PC-3 (cell line): ENCODE measurements at regions not wholly inside any gene's neighbourhood (a gene's known extent, or its start where the extent isn't known, plus 50 kb on each side); places are given as distances from the start of the nearest gene placed in this dataset.
A peak's percentile ranks its signal among the peaks of the same experiment; 100 is the strongest.

Source experiments
- ATAC-seq: fragments of 200-7000 bp; cut with Tn5 transposase; 2 replicates; pipeline ENCODE4 v1.9.1; 2020; ENCODE audit warnings: mild to moderate bottlenecking, moderate library complexity
- BruUV-seq: library from RNA; stranded (reverse); fragments of 400-500 nt; replicated peaks from 2 replicates; lab custom pipeline; 2021; lab: Mats Ljungman, UMichigan
- CTCF ChIA-PET: fragments of 300-600 bp; sonication (Branson Sonifier 250); formaldehyde crosslinking; loops from one replicate; lab custom pipeline; 2022; ENCODE audit warnings: antibody characterized with exemption; lab: Charles Lee
- POLR2A ChIA-PET: fragments of 300-600 bp; sonication (Branson Sonifier 250); formaldehyde crosslinking; loops from one replicate; lab custom pipeline; 2022; ENCODE audit warnings: antibody characterized with exemption; ENCODE audit not compliant: unreplicated experiment; lab: Charles Lee
- DNase-seq: peaks from one replicate; pipeline ENCODE4 v3.0.0-alpha.2; 2015
- H2AFZ ChIP-seq: fragments of 300-600 bp; sonication (generic); 2 replicates; pipeline ENCODE4 v1.6.0; 2016; ENCODE audit warnings: antibody characterized with exemption, low read length
- H3F3A ChIP-seq: fragments of 300-600 bp; sonication (generic); one replicate; pipeline ENCODE4 v1.6.0; 2017; ENCODE audit warnings: antibody characterized with exemption, low read length, control low read depth, mild to moderate bottlenecking; ENCODE audit not compliant: unreplicated experiment
- H3K27ac ChIP-seq: fragments of 300-600 bp; sonication (generic); 2 replicates; pipeline ENCODE4 v1.5.1; 2016; ENCODE audit warnings: mild to moderate bottlenecking, low read length
- H3K27me3 ChIP-seq: fragments of 300-600 bp; sonication (generic); 2 replicates; pipeline ENCODE4 v1.6.1; 2016; ENCODE audit warnings: low read length, mixed read lengths
- H3K36me3 ChIP-seq: fragments of 300-600 bp; sonication (generic); 2 replicates; pipeline ENCODE4 v1.6.1; 2016; ENCODE audit warnings: low read depth, mixed run types, low read length, mixed read lengths
- H3K4me1 ChIP-seq: fragments of 300-600 bp; sonication (generic); 2 replicates; pipeline ENCODE4 v1.5.1; 2016; ENCODE audit warnings: low read length; ENCODE audit not compliant: insufficient read depth
- H3K4me2 ChIP-seq: fragments of 300-600 bp; sonication (generic); 2 replicates; pipeline ENCODE4 v1.6.0; 2016; ENCODE audit warnings: low read length
- H3K4me3 ChIP-seq: fragments of 300-600 bp; sonication (generic); 2 replicates; pipeline ENCODE4 v1.5.1; 2016; ENCODE audit warnings: mild to moderate bottlenecking, low read length, mixed read lengths
- H3K79me2 ChIP-seq: fragments of 300-600 bp; sonication (generic); 2 replicates; pipeline ENCODE4 v1.6.1; 2017; ENCODE audit warnings: low read length, mixed read lengths
- H3K9ac ChIP-seq: fragments of 300-600 bp; sonication (generic); 2 replicates; pipeline ENCODE4 v1.6.0; 2016; ENCODE audit warnings: mild to moderate bottlenecking, low read length
- H3K9me2 ChIP-seq: fragments of 300-600 bp; sonication (generic); replicated peaks from 2 replicates; pipeline ENCODE4 v1.6.1; 2016; ENCODE audit warnings: mixed run types, low read length, mixed read lengths
- H3K9me3 ChIP-seq: fragments of 300-600 bp; sonication (generic); 2 replicates; pipeline ENCODE4 v1.6.1; 2016; ENCODE audit warnings: low read length, mixed read lengths
- H4K20me1 ChIP-seq: fragments of 300-600 bp; sonication (generic); 2 replicates; pipeline ENCODE4 v1.6.1; 2016; ENCODE audit warnings: low read length, mixed read lengths
- CTCF ChIP-seq: fragments of 300-600 bp; sonication (generic); conservative IDR thresholded peaks from 2 replicates; pipeline ENCODE4 v1.5.1; 2017; ENCODE audit warnings: antibody characterized with exemption, low read depth, mild to moderate bottlenecking, low read length
- EZH2 ChIP-seq: fragments of 300-600 bp; sonication (generic); IDR thresholded peaks from one replicate; pipeline ENCODE4 v1.6.1; 2017; ENCODE audit warnings: antibody characterized with exemption, mild to moderate bottlenecking, low read length; ENCODE audit not compliant: unreplicated experiment
- EZH2phosphoT487 ChIP-seq: fragments of 300-600 bp; sonication (generic); IDR thresholded peaks from 2 replicates; pipeline ENCODE4 v1.6.1; 2018; ENCODE audit warnings: mild to moderate bottlenecking, antibody characterized with exemption, low read length, borderline replicate concordance
- intact Hi-C: fragments of 100-400 bp; cut with micrococcal nuclease; formaldehyde crosslinking; loops from 2 replicates; pipeline ENCODE4 v1.9.0; 2023

DNA sequence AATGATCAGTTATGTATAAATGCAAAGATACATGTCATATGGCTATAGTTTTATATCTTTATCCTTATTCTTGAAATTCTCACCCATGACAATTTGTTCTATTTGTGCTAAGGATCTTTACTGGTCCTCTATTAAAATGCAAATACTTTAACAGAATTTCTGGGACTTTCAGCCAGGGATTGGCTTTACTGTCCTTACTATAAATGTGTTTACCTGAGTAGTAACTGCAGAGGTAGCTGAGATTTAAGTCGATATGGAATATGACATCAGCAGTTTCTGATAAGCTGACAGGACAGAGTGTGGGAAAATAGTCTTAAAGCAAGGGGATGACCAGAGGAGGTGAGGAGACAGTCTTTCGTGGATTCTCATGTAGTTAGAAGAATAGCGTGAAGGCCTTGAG lies 206.4 kb downstream of the DIO2 start:
- Histone ChIP-seq H3K4me3 (no peak overlapping the region), H3K4me1 (peaks cover 18% of the 10 kb centered on the region), H3K9me3 (no peaks in the 10 kb centered on the region), H4K20me1 (no peaks in the 10 kb centered on the region), H3K36me3 (no peaks in the 10 kb centered on the region), H3K27ac (no peak overlapping the region), H3K9me2 (no peaks in the 10 kb centered on the region), H3K79me2 (no peaks in the 10 kb centered on the region), H3K9ac (no peak overlapping the region), H2AFZ (no peak overlapping the region), H3K27me3 (no peaks in the 10 kb centered on the region), H3K4me2 (no peak overlapping the region), H3F3A (no peaks in the 10 kb centered on the region)
- TF ChIP-seq EZH2 (no peak), CTCF (no peak), EZH2phosphoT487 (no peak)
- CTCF ChIA-PET, result no interaction called here
- DNase-seq, result no peak
- no TSS peak for BruUV-seq
- intact Hi-C loops, result loop anchor here (10.0 kb wide), 1 partner anchor 730 kb away; no protein-coding TSS in a partner anchor
- no peak for ATAC-seq
- POLR2A ChIA-PET, result no interaction called here

- Histone ChIP-seq H3K9me3 (no peaks in the 10 kb centered on the region), H2AFZ (0 out of 2 replicates have a peak overlapping the region, but pooled peaks have one; percentile 13), H3K9me2 (no peaks in the 10 kb centered on the region), H3K27ac (peak overlapping the region; percentile 73), H3K36me3 (no peaks in the 10 kb centered on the region), H3K4me1 (peaks cover 19% of the 10 kb centered on the region), H3F3A (no peaks in the 10 kb centered on the region), H3K79me2 (no peaks in the 10 kb centered on the region), H3K27me3 (no peaks in the 10 kb centered on the region), H4K20me1 (no peaks in the 10 kb centered on the region), H3K4me2 (peak overlapping the region; percentile 56), H3K9ac (no peak overlapping the region), H3K4me3 (no peak overlapping the region; the same call in 1 of the 2 replicates)
- intact Hi-C loops, result loop anchor here (1.0 to 10.0 kb wide), 2 partner anchors 32 to 728 kb away; no protein-coding TSS in a partner anchor
- ChIA-PET POLR2A (no interaction called here), CTCF (no interaction called here)
- TF ChIP-seq EZH2phosphoT487 (no peak), CTCF (no peak), EZH2 (no peak)
- no TSS peak for BruUV-seq
- DNase-seq (peak; percentile 89), ATAC-seq (peak; percentile 90)
Measured at GRCh38 chr14:80003138-80003537, 208.2 kb downstream of the DIO2 start.

DNA sequence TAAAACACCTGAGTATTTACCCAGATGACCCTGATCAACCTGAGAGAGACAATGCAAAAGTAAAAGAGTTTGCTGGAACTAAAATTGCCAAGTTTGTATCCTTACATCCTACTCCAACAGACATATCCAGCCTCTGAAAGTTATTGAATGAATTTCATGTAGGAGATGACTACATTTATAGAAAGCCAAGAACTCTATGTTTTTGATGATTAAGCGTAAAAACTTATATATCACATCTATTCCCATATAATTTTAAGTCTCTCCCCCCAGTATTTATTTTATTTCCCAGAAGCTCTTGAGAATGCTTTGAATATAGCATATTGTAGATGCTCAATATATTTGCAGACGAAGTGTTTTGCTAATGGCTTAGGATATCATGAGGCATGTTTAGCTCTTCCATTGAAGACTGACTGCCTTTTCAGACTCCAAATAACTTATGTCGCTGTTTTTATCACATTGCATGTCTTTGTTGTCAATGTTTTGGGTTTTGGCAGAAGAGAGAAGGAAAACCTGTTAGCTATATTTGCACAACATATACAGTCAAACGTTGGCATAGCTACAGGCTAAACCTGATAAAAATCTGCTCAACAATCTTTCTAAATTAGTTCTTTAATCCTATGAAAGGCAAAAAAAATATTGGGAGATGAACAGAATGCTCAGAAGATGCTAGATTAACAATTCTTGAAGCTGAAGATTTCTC lies 213.6 kb downstream of the DIO2 start:
- Histone ChIP-seq H3K27ac (no peak overlapping the region), H3K4me2 (no peak overlapping the region), H3K79me2 (no peaks in the 10 kb centered on the region), H3K9ac (no peak overlapping the region), H3F3A (no peaks in the 10 kb centered on the region), H3K27me3 (no peaks in the 10 kb centered on the region), H2AFZ (no peak overlapping the region), H3K9me2 (no peaks in the 10 kb centered on the region), H3K4me3 (no peak overlapping the region), H4K20me1 (no peaks in the 10 kb centered on the region), H3K4me1 (peaks cover 10% of the 10 kb centered on the region), H3K36me3 (no peaks in the 10 kb centered on the region), H3K9me3 (no peaks in the 10 kb centered on the region)
- BruUV-seq, result no TSS peak
- intact Hi-C loops, result no loop called here
- TF ChIP-seq EZH2phosphoT487, result no peak
- TF ChIP-seq CTCF, result no peak
- TF ChIP-seq EZH2, result no peak
- ChIA-PET CTCF (no interaction called here), POLR2A (interaction anchor here (0.6 kb wide), 1 partner anchor 571 kb away, joined by 4 read pairs; no protein-coding TSS in a partner anchor)
- ATAC-seq, result peak; percentile 31; the same call in 1 of the 2 replicates
- DNase-seq, result peak; percentile 48
